ENCODE measurements at regions not wholly inside any gene's neighbourhood (a gene's known extent, or its start where the extent isn't known, plus 50 kb on each side); places are given as distances from the start of the nearest gene placed in this dataset.

GRCh38 chr15:61503383-61503969 lies 274.4 kb upstream of the RORA start:
- TF ChIP-seq TBL1XR1 (IDR thresholded peaks at IDR 0.05; ENCODE audit: low read depth, low read length): no peak
- no peak for TF ChIP-seq KDM1A (IDR thresholded peaks at IDR 0.05; ENCODE audit: borderline replicate concordance)
- TF ChIP-seq SREBF2 (IDR thresholded peaks at IDR 0.05; ENCODE audit: low read length): no peak
- TF ChIP-seq USF2 (IDR thresholded peaks at IDR 0.05; ENCODE audit: borderline replicate concordance, low read depth, low read length): no peak
